OCI-LY1 (cell line): ENCODE measurements at regions not wholly inside any gene's neighbourhood (a gene's known extent, or its start where the extent isn't known, plus 50 kb on each side); places are given as distances from the start of the nearest gene placed in this dataset.

Experiments
- H2AFZ ChIP-seq: fragments of 200-600 bp; sonication (generic), shearing (Covaris generic); 2 replicates; pipeline ENCODE4 v1.6.0; 2014; ENCODE audit warnings: antibody characterized with exemption, mild to moderate bottlenecking, low read length
- H3F3A ChIP-seq: fragments of 200-600 bp; sonication (generic), shearing (Covaris generic); 2 replicates; pipeline ENCODE4 v1.6.0; 2014; ENCODE audit warnings: mild to moderate bottlenecking, antibody characterized with exemption, low read length, moderate library complexity; ENCODE audit not compliant: insufficient read depth
- H3K27ac ChIP-seq: fragments of 200-600 bp; sonication (generic); 2 replicates; pipeline ENCODE4 v1.5.1; 2014; ENCODE audit warnings: low read length, mixed run types, mild to moderate bottlenecking, low read depth; ENCODE audit not compliant: poor library complexity, severe bottlenecking
- H3K27me3 ChIP-seq: fragments of 200-600 bp; sonication (generic); 2 replicates; pipeline ENCODE4 v1.6.0; 2014; ENCODE audit warnings: antibody characterized with exemption, mild to moderate bottlenecking, low read length, moderate library complexity; ENCODE audit not compliant: insufficient read depth
- H3K36me3 ChIP-seq: fragments of 200-600 bp; sonication (generic); 2 replicates; pipeline ENCODE4 v1.6.1; 2014; ENCODE audit warnings: mild to moderate bottlenecking, antibody characterized with exemption, low read length, moderate library complexity, mixed read lengths; ENCODE audit not compliant: insufficient read depth
- H3K4me1 ChIP-seq: fragments of 200-600 bp; sonication (generic); 2 replicates; pipeline ENCODE4 v1.5.1; 2014; ENCODE audit warnings: mild to moderate bottlenecking, low read length, moderate library complexity; ENCODE audit not compliant: insufficient read depth, severe bottlenecking
- H3K4me2 ChIP-seq: fragments of 200-600 bp; sonication (generic), shearing (Covaris generic); 2 replicates; pipeline ENCODE4 v1.6.1; 2014; ENCODE audit warnings: low read length
- H3K4me3 ChIP-seq: fragments of 200-600 bp; sonication (generic); 2 replicates; pipeline ENCODE4 v1.5.1; 2014; ENCODE audit warnings: low read length, low read depth, mild to moderate bottlenecking, mixed read lengths; ENCODE audit not compliant: poor library complexity, severe bottlenecking
- H3K79me2 ChIP-seq: fragments of 200-600 bp; shearing (Covaris generic); 2 replicates; pipeline ENCODE4 v1.6.1; 2016; ENCODE audit warnings: mixed run types, low read length, mixed read lengths; ENCODE audit not compliant: insufficient read depth
- H3K9ac ChIP-seq: fragments of 200-600 bp; sonication (generic), shearing (Covaris generic); 2 replicates; pipeline ENCODE4 v1.6.1; 2014; ENCODE audit warnings: mild to moderate bottlenecking, low read length, mixed read lengths
- H3K9me2 ChIP-seq: fragments of 200-600 bp; sonication (generic), shearing (Covaris generic); 2 replicates; pipeline ENCODE4 v1.6.1; 2014; ENCODE audit warnings: low read depth, mild to moderate bottlenecking, low read length, mixed read lengths
- H3K9me3 ChIP-seq: fragments of 200-600 bp; shearing (Covaris generic); 2 replicates; pipeline ENCODE4 v1.6.1; 2014; ENCODE audit warnings: low read length, mixed read lengths
- H4K20me1 ChIP-seq: fragments of 200-600 bp; sonication (generic), shearing (Covaris generic); 2 replicates; pipeline ENCODE4 v1.6.0; 2016; ENCODE audit warnings: mild to moderate bottlenecking, low read length; ENCODE audit not compliant: insufficient read depth
- EZH2 ChIP-seq: fragments of 200-600 bp; sonication (generic), shearing (Covaris generic); IDR thresholded peaks from 2 replicates; pipeline ENCODE4 v1.8.0; 2017; ENCODE audit warnings: borderline replicate concordance, mixed run types, mild to moderate bottlenecking, antibody characterized with exemption, low read length, moderate library complexity, mixed read lengths
- TF ChIP-seq, protein P1 (sequence below): fragments of 200-600 bp; sonication (generic), shearing (Covaris generic); IDR thresholded peaks from 2 replicates; pipeline ENCODE4 v1.5.1; 2017; ENCODE audit warnings: mild to moderate bottlenecking, antibody characterized with exemption, low read length, moderate library complexity, mixed read lengths

- Histone ChIP-seq H3K9me3 (no peaks in the 10 kb centered on the region), H2AFZ (no peak overlapping the region), H3K9me2 (no peaks in the 10 kb centered on the region), H3K9ac (no peak overlapping the region), H3K4me2 (no peak overlapping the region), H3K27me3 (no peaks in the 10 kb centered on the region), H3F3A (no peaks in the 10 kb centered on the region), H3K36me3 (no peaks in the 10 kb centered on the region), H3K79me2 (no peaks in the 10 kb centered on the region), H3K27ac (no peak overlapping the region), H3K4me1 (no peaks in the 10 kb centered on the region), H4K20me1 (no peaks in the 10 kb centered on the region), H3K4me3 (no peak overlapping the region)
- TF ChIP-seq, protein P1, sequence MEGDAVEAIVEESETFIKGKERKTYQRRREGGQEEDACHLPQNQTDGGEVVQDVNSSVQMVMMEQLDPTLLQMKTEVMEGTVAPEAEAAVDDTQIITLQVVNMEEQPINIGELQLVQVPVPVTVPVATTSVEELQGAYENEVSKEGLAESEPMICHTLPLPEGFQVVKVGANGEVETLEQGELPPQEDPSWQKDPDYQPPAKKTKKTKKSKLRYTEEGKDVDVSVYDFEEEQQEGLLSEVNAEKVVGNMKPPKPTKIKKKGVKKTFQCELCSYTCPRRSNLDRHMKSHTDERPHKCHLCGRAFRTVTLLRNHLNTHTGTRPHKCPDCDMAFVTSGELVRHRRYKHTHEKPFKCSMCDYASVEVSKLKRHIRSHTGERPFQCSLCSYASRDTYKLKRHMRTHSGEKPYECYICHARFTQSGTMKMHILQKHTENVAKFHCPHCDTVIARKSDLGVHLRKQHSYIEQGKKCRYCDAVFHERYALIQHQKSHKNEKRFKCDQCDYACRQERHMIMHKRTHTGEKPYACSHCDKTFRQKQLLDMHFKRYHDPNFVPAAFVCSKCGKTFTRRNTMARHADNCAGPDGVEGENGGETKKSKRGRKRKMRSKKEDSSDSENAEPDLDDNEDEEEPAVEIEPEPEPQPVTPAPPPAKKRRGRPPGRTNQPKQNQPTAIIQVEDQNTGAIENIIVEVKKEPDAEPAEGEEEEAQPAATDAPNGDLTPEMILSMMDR, result no peak
- no peak for TF ChIP-seq EZH2
These were observed 75.1 kb upstream of the B3GAT2 start for GRCh38 chr6:71031912-71032311.

GRCh38 chr6:71033171-71033570, 76.3 kb upstream of the B3GAT2 start:
- Histone ChIP-seq H3K27me3 (no peaks in the 10 kb centered on the region), H2AFZ (no peak overlapping the region), H3K36me3 (no peaks in the 10 kb centered on the region), H3F3A (no peaks in the 10 kb centered on the region), H3K4me2 (no peak overlapping the region), H3K27ac (no peak overlapping the region), H3K4me3 (no peak overlapping the region), H3K4me1 (no peaks in the 10 kb centered on the region), H4K20me1 (no peaks in the 10 kb centered on the region), H3K79me2 (no peaks in the 10 kb centered on the region), H3K9ac (no peak overlapping the region), H3K9me3 (no peaks in the 10 kb centered on the region), H3K9me2 (no peaks in the 10 kb centered on the region)
- TF ChIP-seq, protein P1, result no peak
- no peak for TF ChIP-seq EZH2

DNA sequence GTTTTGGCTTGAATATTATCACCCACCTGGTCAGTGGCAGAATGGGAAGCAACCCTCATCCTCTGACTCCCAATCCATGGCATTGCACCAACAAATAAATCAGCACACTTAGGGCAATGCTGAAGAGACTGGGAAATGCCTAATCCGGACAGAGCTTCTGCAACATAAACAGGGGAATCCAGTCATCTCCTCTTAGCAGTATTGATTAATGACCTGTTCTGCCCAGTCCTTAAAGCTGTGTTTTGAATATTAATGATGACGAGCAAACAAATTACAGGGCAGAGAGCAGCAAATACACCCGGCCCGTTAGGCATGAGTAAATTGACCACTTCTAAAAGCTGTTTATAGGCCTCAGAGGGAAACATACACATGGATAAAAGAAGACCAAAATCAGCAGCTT, 77.0 kb upstream of the B3GAT2 start:
- Histone ChIP-seq H3K27me3 (no peaks in the 10 kb centered on the region), H3F3A (no peaks in the 10 kb centered on the region), H3K27ac (no peak overlapping the region), H3K4me3 (no peak overlapping the region), H3K79me2 (no peaks in the 10 kb centered on the region), H3K9ac (no peak overlapping the region), H3K36me3 (no peaks in the 10 kb centered on the region), H3K4me1 (no peaks in the 10 kb centered on the region), H3K9me3 (no peaks in the 10 kb centered on the region), H3K4me2 (no peak overlapping the region), H4K20me1 (no peaks in the 10 kb centered on the region), H3K9me2 (no peaks in the 10 kb centered on the region), H2AFZ (no peak overlapping the region)
- TF ChIP-seq, protein P1, result no peak
- no peak for TF ChIP-seq EZH2
